ENCODE measurements at regions not wholly inside any gene's neighbourhood (a gene's known extent, or its start where the extent isn't known, plus 50 kb on each side); places are given as distances from the start of the nearest gene placed in this dataset.

DNA sequence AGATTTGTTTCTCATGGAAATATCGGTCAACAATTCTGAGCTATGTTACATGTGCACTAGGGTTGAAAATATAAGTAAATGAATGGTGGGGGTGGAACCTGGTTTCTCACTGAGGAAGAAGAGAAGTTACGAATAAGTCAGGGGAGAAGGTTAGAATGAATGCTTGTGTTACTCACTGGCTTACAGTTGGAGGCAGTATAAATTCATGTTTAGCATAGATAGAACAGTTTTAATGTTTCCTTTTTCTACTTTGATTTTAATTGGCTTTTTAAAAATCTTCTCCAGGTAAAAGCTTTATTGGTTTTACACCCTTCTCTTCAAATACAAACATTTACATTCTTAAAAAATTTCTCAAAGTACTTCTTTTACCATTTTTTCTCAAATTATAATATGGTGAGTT lies 1113.7 kb downstream of the CDH11 start:
- Histone ChIP-seq H3K36me3 (no peaks in the 10 kb centered on the region), H3K27ac (no peak overlapping the region), H3K4me3 (no peak overlapping the region), H3K27me3 (no peaks in the 10 kb centered on the region), H3K9me3 (no peaks in the 10 kb centered on the region), H3K4me1 (no peaks in the 10 kb centered on the region)
- TF ChIP-seq, protein P1, sequence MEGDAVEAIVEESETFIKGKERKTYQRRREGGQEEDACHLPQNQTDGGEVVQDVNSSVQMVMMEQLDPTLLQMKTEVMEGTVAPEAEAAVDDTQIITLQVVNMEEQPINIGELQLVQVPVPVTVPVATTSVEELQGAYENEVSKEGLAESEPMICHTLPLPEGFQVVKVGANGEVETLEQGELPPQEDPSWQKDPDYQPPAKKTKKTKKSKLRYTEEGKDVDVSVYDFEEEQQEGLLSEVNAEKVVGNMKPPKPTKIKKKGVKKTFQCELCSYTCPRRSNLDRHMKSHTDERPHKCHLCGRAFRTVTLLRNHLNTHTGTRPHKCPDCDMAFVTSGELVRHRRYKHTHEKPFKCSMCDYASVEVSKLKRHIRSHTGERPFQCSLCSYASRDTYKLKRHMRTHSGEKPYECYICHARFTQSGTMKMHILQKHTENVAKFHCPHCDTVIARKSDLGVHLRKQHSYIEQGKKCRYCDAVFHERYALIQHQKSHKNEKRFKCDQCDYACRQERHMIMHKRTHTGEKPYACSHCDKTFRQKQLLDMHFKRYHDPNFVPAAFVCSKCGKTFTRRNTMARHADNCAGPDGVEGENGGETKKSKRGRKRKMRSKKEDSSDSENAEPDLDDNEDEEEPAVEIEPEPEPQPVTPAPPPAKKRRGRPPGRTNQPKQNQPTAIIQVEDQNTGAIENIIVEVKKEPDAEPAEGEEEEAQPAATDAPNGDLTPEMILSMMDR (IDR thresholded peaks at IDR 0.05): no peak
- DNase-seq: no peak
- intact Hi-C loops (cut with DNase I; ENCODE audit: low total_unique reads): no loop called here

DNA sequence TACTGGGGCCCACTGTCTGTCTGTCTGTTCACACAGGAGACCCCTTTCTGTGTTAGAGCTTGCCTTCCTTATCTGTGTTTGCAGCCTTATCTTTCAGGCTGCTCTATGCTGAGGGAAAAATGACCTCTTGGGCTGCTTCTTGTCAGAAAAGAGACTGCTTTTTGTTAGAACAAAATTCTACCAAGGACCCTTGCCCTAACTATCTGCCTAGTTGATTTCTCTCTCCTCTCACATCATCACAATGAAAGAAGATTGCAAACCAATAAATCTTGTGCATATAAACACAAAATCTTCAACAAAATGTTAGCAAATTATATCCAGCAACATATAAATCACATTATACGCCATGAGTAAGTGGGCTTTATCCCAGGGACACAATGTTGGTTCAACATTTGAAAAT lies 1117.7 kb downstream of the CDH11 start:
- intact Hi-C loops (cut with DNase I; ENCODE audit: low total_unique reads): no loop called here
- no peaks in the 10 kb centered on the region for H3K27me3 ChIP-seq
- TF ChIP-seq, protein P1 (IDR thresholded peaks at IDR 0.05): no peak
- H3K9me3 ChIP-seq: no peaks in the 10 kb centered on the region
- H3K4me1 ChIP-seq: no peaks in the 10 kb centered on the region
- no peak overlapping the region for H3K27ac ChIP-seq
- no peaks in the 10 kb centered on the region for H3K36me3 ChIP-seq
- no peak for DNase-seq
- H3K4me3 ChIP-seq: no peak overlapping the region

DNA sequence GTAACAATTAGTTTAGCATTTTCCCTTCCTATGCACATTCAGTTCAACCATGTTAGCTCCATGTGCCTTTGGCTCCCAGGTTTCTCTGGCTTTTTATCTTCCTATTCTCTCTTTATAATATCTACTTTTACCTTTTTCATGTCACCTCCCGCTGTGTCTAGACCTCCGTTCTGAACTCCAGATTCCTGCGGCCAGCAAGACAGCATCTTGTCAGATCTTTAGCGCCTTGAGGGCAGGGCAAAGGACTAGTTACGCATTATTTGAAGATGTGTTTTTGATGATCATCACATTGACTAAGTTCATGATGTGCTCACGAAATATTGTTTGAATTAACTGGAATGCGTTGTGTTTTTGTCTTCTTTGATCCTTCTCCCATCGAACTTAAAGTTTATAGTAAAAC lies 1126.8 kb downstream of the CDH11 start:
- Histone ChIP-seq H3K9me3 (no peaks in the 10 kb centered on the region), H3K36me3 (no peaks in the 10 kb centered on the region), H3K27me3 (no peaks in the 10 kb centered on the region), H3K4me3 (no peak overlapping the region), H3K4me1 (no peaks in the 10 kb centered on the region), H3K27ac (no peak overlapping the region)
- DNase-seq: no peak
- TF ChIP-seq, protein P1 (IDR thresholded peaks at IDR 0.05): no peak
- intact Hi-C loops (cut with DNase I; ENCODE audit: low total_unique reads): no loop called here

DNA sequence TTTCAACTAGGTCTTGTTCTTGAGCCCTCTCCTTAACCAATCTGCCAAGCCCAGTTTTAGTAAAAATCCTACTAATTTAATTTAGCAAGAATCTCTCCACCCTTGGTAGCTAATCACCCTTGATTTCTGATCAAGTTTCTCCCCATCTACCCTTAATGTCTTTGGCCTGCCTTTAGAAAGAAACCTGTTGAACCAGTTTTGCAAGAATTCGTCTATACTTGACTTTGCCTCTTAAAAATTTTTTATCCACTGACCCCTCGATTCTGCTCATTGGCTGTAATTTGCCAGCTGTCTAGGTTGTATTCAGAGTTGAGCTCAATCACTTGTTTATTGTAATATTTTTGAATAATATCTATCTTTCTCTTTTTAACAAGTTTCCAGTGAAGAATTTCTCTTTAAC lies 1138.5 kb downstream of the CDH11 start:
- Histone ChIP-seq H3K27me3 (no peaks in the 10 kb centered on the region), H3K4me3 (no peak overlapping the region), H3K27ac (no peak overlapping the region), H3K36me3 (no peaks in the 10 kb centered on the region), H3K9me3 (no peaks in the 10 kb centered on the region), H3K4me1 (no peaks in the 10 kb centered on the region)
- intact Hi-C loops (cut with DNase I; ENCODE audit: low total_unique reads): no loop called here
- TF ChIP-seq, protein P1 (IDR thresholded peaks at IDR 0.05): no peak
- no peak for DNase-seq

DNA sequence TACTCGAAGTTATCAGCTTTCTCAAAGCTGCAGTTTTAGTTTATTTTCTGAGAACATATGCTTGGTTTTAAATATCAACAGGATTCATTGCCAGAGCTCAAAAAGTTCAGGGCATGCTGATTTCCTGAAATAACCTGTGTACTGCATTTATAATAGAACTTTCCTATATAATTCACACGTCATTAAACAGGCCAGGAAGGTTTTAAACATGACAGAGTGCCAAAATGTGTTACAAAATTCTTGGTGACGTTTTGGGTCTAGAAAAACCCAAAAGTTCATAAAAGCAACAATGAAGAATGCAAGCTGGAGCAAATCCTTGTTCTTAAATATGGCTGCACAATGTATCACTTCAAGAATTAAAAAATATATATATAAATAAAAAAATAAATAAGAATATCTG lies 1139.1 kb downstream of the CDH11 start:
- TF ChIP-seq, protein P1 (IDR thresholded peaks at IDR 0.05): no peak
- DNase-seq: no peak
- Histone ChIP-seq H3K27ac (no peak overlapping the region), H3K4me1 (no peaks in the 10 kb centered on the region), H3K27me3 (no peaks in the 10 kb centered on the region), H3K9me3 (no peaks in the 10 kb centered on the region), H3K4me3 (no peak overlapping the region), H3K36me3 (no peaks in the 10 kb centered on the region)
- intact Hi-C loops (cut with DNase I; ENCODE audit: low total_unique reads): no loop called here

DNA sequence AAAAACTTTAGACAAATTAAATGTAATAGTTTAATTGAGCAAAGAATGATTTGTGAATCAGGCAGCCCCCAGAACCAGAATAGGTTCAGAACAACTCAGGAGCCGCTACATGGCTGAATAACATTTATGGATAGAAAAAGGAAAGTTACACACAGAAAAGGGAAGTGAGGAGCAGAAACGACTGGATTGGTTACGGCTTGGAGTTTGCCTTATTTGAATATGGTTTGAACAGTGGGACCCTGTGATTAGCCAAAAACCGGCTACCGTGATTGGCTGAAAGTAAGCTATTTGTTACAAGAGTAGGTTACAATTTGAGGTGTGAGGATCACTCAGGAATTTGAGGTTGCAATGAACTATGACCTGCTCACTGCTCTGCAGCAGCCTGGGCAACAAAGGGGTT lies 1139.8 kb downstream of the CDH11 start:
- DNase-seq: no peak
- Histone ChIP-seq H3K27ac (no peak overlapping the region), H3K36me3 (no peaks in the 10 kb centered on the region), H3K4me3 (no peak overlapping the region), H3K9me3 (no peaks in the 10 kb centered on the region), H3K27me3 (no peaks in the 10 kb centered on the region), H3K4me1 (no peaks in the 10 kb centered on the region)
- TF ChIP-seq, protein P1 (IDR thresholded peaks at IDR 0.05): no peak
- intact Hi-C loops (cut with DNase I; ENCODE audit: low total_unique reads): no loop called here

All from tibial artery (tissue), 4 donors.